GM19397 (cell line): ENCODE measurements at regions not wholly inside any gene's neighbourhood (a gene's known extent, or its start where the extent isn't known, plus 50 kb on each side); places are given as distances from the start of the nearest gene placed in this dataset.

Experiments
- ATAC-seq: cut with Tn5 transposase; IDR thresholded peaks from one replicate; pipeline ENCODE4 v1.9.1; 2021; ENCODE audit warnings: mild to moderate bottlenecking, moderate library complexity; ENCODE audit not compliant: unreplicated experiment

GRCh38 chr4:123259676-123260646 is 136.6 kb upstream of the SPRY1 start:
- ATAC-seq, result no peak

DNA sequence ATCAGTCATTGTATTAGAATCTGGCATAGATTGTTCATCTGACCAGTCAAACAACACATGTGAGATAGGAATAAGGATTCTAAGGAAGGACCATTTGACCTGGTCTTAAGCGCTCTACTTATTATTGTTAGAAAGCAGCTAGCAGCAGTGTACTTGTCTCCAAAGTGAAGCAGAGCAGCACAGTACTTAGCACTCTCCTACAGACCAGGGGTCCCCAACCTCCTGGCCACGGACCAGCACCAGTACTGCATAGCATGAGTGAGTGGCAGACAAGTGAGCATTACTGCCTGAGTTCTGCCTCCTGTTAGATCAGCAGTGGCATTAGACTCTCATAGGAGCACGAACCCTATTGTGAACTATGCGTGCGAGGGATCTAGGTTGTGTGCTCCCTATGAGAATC is 135.9 kb upstream of the SPRY1 start:
- ATAC-seq, result no peak

DNA sequence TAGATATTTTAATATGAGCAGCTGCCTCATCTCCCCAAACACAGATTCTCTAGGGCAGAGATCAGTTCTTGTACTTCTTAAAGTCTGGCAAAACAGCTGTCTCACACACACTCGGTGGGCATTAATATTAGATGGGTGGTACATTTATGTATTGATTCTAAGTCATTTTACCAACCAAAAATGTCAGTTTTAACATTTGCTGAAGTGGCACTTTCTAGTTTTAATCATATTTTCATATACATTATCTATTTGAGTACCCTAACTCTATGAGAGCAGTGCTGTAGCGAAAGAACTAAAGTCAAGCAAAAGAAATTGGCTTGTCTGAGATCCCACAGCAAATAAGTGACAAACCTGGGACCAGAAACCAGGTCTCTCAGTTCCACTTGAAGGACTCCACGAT is 134.5 kb upstream of the SPRY1 start:
- no peak for ATAC-seq

- no peak for ATAC-seq
These were observed 131.2 kb upstream of the SPRY1 start for GRCh38 chr4:123265443-123265842.

DNA sequence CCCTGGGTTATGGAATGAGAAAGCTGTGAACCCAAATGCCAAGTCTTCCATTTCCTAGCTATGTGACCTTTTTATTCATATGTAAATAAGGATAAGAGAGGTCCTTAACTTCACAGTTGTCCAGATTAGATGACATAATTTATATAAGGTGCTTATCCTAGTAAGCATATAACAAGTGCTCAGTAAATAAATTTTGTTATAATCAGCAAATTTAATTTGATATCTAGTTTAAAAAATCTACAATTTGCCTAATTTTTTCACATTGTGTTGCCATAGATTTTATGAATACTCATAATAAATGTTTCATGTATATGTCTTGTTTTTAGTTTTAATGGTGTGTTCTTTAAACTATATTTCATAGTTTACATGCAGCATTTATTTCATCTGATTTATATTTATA is 130.4 kb upstream of the SPRY1 start:
- no peak for ATAC-seq

- ATAC-seq, result no peak
These were observed 117.8 kb upstream of the SPRY1 start for GRCh38 chr4:123278755-123279154.

- no peak for ATAC-seq
These were observed 113.2 kb upstream of the SPRY1 start for GRCh38 chr4:123283371-123283895.

- no peak for ATAC-seq
These were observed 112.4 kb upstream of the SPRY1 start for GRCh38 chr4:123284168-123284567.

GRCh38 chr4:123286903-123287466 is 109.6 kb upstream of the SPRY1 start:
- ATAC-seq, result no peak

GRCh38 chr4:123288309-123289025 is 108.1 kb upstream of the SPRY1 start:
- peak; percentile 87 for ATAC-seq

GRCh38 chr4:123291329-123291728 is 105.3 kb upstream of the SPRY1 start:
- ATAC-seq, result no peak

GRCh38 chr4:123297836-123298235 is 98.8 kb upstream of the SPRY1 start:
- ATAC-seq, result no peak

DNA sequence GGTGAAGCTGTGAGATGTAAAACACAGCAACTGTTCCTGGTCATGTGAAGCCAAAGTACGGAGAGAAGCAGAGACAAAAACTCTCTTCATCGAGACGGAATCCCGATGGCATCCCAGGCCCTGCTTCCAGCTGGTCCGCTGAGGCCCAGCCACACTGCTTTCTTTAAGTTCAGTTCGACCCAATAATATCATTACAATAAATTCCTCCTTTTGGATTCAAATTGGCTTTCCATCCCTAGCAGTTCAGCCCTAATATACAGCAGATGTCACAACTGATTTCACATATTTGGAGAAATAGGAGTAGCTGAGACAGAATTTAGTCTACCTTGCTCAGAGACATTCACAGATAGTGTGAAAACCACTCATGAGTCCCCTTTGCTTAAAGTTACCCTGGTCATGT is 98.3 kb upstream of the SPRY1 start:
- ATAC-seq, result no peak

DNA sequence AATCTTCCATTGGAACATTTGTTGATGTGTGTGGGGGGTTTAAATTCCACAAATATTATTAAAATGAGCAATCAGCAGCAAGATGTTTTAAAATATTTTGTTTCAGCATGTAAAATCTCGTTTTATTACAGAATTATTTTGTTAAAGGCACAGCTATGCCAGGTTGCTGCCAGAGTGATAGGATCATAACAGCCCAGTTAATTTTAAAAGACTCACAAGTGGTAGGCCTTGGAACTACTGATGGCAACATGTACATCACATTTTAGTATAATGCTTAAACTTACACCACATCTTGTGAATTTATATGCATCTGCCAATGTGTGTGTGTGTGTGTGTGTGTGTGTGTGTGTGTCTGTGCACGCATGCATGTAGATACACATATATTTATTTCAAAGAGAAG is 97.8 kb upstream of the SPRY1 start:
- no peak for ATAC-seq

- no peak for ATAC-seq
These were observed 97.3 kb upstream of the SPRY1 start for GRCh38 chr4:123299212-123299691.

GRCh38 chr4:123300222-123301039 is 96.2 kb upstream of the SPRY1 start:
- no peak for ATAC-seq

DNA sequence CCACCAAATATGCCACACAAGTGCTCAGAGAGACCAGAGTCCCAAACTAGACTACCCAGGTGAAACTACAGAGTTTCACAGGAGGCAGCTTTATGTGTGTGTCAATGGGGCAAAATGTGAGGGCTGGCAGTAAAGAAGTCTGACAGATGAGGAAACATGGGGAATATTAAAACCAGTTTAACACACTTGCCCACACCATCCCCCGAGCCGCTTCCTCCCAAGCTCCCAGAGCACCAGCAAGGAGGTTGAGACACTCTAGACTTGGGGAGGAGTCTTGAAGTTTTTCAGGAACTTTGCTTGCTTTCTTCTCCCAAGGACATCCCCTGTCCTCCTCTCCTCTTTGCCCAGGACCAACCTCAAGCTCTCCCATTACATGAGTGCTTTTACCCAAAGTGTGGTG is 94.7 kb upstream of the SPRY1 start:
- ATAC-seq, result no peak

- peak; percentile 52 for ATAC-seq
These were observed 92.2 kb upstream of the SPRY1 start for GRCh38 chr4:123304151-123304964.

DNA sequence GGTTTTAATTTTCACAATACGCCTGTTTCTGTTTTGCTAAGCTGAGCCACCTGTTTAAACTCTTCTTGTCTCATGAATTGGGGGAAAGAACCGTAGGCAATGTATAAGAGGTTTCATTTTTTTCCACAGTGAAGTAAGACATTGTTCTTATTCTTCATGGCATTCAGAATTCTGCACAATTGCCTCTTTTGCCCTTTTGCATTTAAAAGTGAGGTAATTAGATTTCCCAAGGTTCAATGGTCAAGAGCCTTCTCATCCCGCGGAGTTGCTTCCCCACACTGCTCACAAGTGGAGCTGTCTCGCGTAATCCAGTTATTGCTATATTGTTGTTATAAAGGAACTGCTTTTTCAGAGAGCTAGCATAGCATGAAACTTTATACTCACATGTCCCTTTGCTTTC is 90.9 kb upstream of the SPRY1 start:
- no peak for ATAC-seq

- ATAC-seq, result no peak
These were observed 89.8 kb upstream of the SPRY1 start for GRCh38 chr4:123306769-123307168.
